ENCODE measurements at regions not wholly inside any gene's neighbourhood (a gene's known extent, or its start where the extent isn't known, plus 50 kb on each side); places are given as distances from the start of the nearest gene placed in this dataset.

GRCh38 chr16:35516551-35516950 lies 2057.1 kb downstream of the TP53TG3F start:
- H2AFZ ChIP-seq (ENCODE audit: low read depth, low read length, poor library complexity, severe bottlenecking) = no peak overlapping the region
- POLR2A ChIA-PET = no interaction called here

More at GRCh38 chr16:35516551-35516950, 2057.1 kb downstream of the TP53TG3F start:
- H3K9me3 ChIP-seq (ENCODE audit: control insufficient read depth in 1 of 2, insufficient read depth in 1 of 2, low read depth in 1 of 2, low read length in 2 of 2) = peaks cover 4 to 10% of the 10 kb centered on the region in 2 experiments; a peak in 2 of 4 replicates
- no peaks in the 10 kb centered on the region for H4K20me1 ChIP-seq (ENCODE audit: insufficient read depth)
- H3K4me1 ChIP-seq (ENCODE audit: control insufficient read depth in 1 of 2, insufficient read depth in 2 of 2, low read length in 2 of 2) = no peaks in the 10 kb centered on the region
- TF ChIP-seq EZH2 (IDR thresholded peaks at IDR 0.05) (no peak), SIN3A (IDR thresholded peaks at IDR 0.05; ENCODE audit: low read depth) (no peak), ELF1 (IDR thresholded peaks at IDR 0.05; ENCODE audit: borderline replicate concordance, low read depth) (no peak), ATF3 (IDR thresholded peaks at IDR 0.05) (no peak), ZNF274 (IDR thresholded peaks at IDR 0.05; ENCODE audit: low read depth, low read length) (no peak), SP1 (IDR thresholded peaks at IDR 0.05; ENCODE audit: low read depth) (no peak), CEBPB (IDR thresholded peaks at IDR 0.05; ENCODE audit: low read depth) (no peak), POLR2AphosphoS5 (IDR thresholded peaks at IDR 0.05; ENCODE audit: low read depth, low read length) (no peak), REST (IDR thresholded peaks at IDR 0.05; ENCODE audit: low read depth) (no peak), MAX (IDR thresholded peaks at IDR 0.05) (no peak), POLR2A (IDR thresholded peaks at IDR 0.05; ENCODE audit: borderline replicate concordance, extremely low read depth, insufficient read depth, insufficient read length) (no peak), EZH2phosphoT487 (IDR thresholded peaks at IDR 0.05; ENCODE audit: borderline replicate concordance) (no peak), ZFX (IDR thresholded peaks at IDR 0.05) (no peak), EGR1 (IDR thresholded peaks at IDR 0.05; ENCODE audit: low read depth) (no peak), CTCF (IDR thresholded peaks at IDR 0.05 in 2 of 3, conservative IDR thresholded peaks at IDR 0.05 in 1 of 3; ENCODE audit: borderline replicate concordance in 1 of 3, insufficient read depth in 1 of 3, low read depth in 2 of 3, low read length in 2 of 3) (no peak), RAD21 (IDR thresholded peaks at IDR 0.05; ENCODE audit: low read depth) (no peak)
- H3K79me2 ChIP-seq (ENCODE audit: insufficient read depth, low read length) = no peaks in the 10 kb centered on the region
- ChIA-PET CTCF (no interaction called here), RAD21 (ENCODE audit: low non-redundant PET in 1 of 2, low total read pairs in 2 of 2, uncharacterized antibody in 2 of 2, unreplicated experiment in 2 of 2) (no interaction called here)
- H3K27ac ChIP-seq (ENCODE audit: low read depth, low read length) = no peak overlapping the region
- H3K4me3 ChIP-seq (replicated peaks in 1 of 2; ENCODE audit: low read depth in 1 of 2, low read length in 2 of 2) = no peak overlapping the region
- BruUV-seq (replicated peaks) = no TSS peak
- no peaks in the 10 kb centered on the region for H3K9me2 ChIP-seq (ENCODE audit: insufficient read depth)
- H3K4me2 ChIP-seq (ENCODE audit: low read length) = no peak overlapping the region
- no peaks in the 10 kb centered on the region for H3K36me3 ChIP-seq (ENCODE audit: control insufficient read depth in 1 of 2, insufficient read depth in 2 of 2, low read length in 2 of 2)
- ATAC-seq = no peak
- intact Hi-C loops (cut with micrococcal nuclease) = no loop called here
- no peak overlapping the region for H3K9ac ChIP-seq (ENCODE audit: low read length)
- no peaks in the 10 kb centered on the region for H3K27me3 ChIP-seq (ENCODE audit: insufficient read depth, low read length)
- DNase-seq (ENCODE audit: low read depth, low spot score) = no peak

Data from HCT116 (cell line).